Gastrocnemius medialis (tissue), 4 donors: ENCODE measurements at regions not wholly inside any gene's neighbourhood (a gene's known extent, or its start where the extent isn't known, plus 50 kb on each side); places are given as distances from the start of the nearest gene placed in this dataset.
"Not testable (repeated sequence)": the region's sequence is repeated elsewhere in the genome, so short reads cannot be mapped to it uniquely, and the experiment has no call there.

ENCODE experiments used
- POLR2A ChIP-seq, 2 donors: fragments of 450-650 bp; IDR thresholded peaks; one replicate each; pipeline ENCODE4 v1.6.1; 2017; ENCODE audit warnings: antibody characterized with exemption in 2 of 2, mild to moderate bottlenecking in 2 of 2, moderate library complexity in 2 of 2
- TF ChIP-seq, protein P1 (sequence below), 5 experiments: fragments of 450-650 bp in 3 of 5; fragments of 200-600 bp in 2 of 5; sonication (generic) in 2 of 5; IDR thresholded peaks in 4 of 5; conservative IDR thresholded peaks in 1 of 5; 1 replicate in 4 of 5; 2 replicates in 1 of 5; pipeline ENCODE4 v1.5.1; 2016 to 2019; ENCODE audit warnings: antibody characterized with exemption in 5 of 5, mild to moderate bottlenecking in 3 of 5, moderate library complexity in 3 of 5

DNA sequence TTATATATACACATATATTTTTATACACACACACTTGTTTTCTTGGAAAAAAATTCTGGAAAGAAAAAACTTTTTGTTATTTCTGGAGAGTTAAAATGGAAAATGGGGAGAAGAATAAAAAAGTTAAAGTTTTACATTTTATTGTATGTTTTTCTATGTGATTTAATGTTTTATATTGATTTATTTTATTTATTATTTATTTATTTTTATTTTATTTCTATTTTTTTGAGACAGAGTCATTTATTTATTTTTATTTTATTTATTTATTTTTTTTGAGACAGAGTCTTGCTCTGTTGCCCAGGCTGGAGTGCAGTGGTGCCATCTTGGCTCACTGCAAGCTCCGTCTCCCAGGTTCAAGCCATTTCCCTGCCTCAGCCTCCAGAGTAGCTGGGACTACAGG lies 307.0 kb upstream of the FAM98A start:
- TF ChIP-seq, protein P1, sequence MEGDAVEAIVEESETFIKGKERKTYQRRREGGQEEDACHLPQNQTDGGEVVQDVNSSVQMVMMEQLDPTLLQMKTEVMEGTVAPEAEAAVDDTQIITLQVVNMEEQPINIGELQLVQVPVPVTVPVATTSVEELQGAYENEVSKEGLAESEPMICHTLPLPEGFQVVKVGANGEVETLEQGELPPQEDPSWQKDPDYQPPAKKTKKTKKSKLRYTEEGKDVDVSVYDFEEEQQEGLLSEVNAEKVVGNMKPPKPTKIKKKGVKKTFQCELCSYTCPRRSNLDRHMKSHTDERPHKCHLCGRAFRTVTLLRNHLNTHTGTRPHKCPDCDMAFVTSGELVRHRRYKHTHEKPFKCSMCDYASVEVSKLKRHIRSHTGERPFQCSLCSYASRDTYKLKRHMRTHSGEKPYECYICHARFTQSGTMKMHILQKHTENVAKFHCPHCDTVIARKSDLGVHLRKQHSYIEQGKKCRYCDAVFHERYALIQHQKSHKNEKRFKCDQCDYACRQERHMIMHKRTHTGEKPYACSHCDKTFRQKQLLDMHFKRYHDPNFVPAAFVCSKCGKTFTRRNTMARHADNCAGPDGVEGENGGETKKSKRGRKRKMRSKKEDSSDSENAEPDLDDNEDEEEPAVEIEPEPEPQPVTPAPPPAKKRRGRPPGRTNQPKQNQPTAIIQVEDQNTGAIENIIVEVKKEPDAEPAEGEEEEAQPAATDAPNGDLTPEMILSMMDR (IDR thresholded peaks at IDR 0.05 in 4 of 5, conservative IDR thresholded peaks at IDR 0.05 in 1 of 5): not testable (repeated sequence)
- not testable (repeated sequence) for TF ChIP-seq POLR2A (IDR thresholded peaks at IDR 0.05)
